Vagina (tissue), 2 donors: ENCODE measurements at regions not wholly inside any gene's neighbourhood (a gene's known extent, or its start where the extent isn't known, plus 50 kb on each side); places are given as distances from the start of the nearest gene placed in this dataset.
"Not testable (repeated sequence)": the region's sequence is repeated elsewhere in the genome, so short reads cannot be mapped to it uniquely, and the experiment has no call there.

Experiments
- DNase-seq, 2 donors: peaks; one replicate each; pipeline ENCODE4 v3.0.0-alpha.2; 2017; ENCODE audit errors: extremely low spot score in 2 of 2
- H3K27ac ChIP-seq: fragments of 200-600 bp; sonication (generic); one replicate; pipeline ENCODE4 v1.5.1; 2019
- H3K27me3 ChIP-seq: fragments of 200-600 bp; sonication (generic); one replicate; pipeline ENCODE4 v1.5.1; 2019
- H3K36me3 ChIP-seq, 2 donors: fragments of 200-600 bp; sonication (generic); one replicate each; pipeline ENCODE4 v1.5.1; 2017 to 2019
- H3K4me1 ChIP-seq: fragments of 200-600 bp; sonication (generic); one replicate; pipeline ENCODE4 v1.5.1; 2019
- H3K4me3 ChIP-seq, 2 donors: fragments of 200-600 bp; sonication (generic); 1 replicate in 1 of 2; 2 replicates in 1 of 2; pipeline ENCODE4 v1.5.1; 2016 to 2019
- H3K9me3 ChIP-seq: fragments of 200-600 bp; sonication (generic); one replicate; pipeline ENCODE4 v1.5.1; 2019
- POLR2A ChIP-seq, 2 donors: fragments of 450-650 bp; IDR thresholded peaks; one replicate each; pipeline ENCODE4 v1.6.1; 2017; ENCODE audit warnings: antibody characterized with exemption in 2 of 2, mild to moderate bottlenecking in 2 of 2, moderate library complexity in 2 of 2
- POLR2AphosphoS5 ChIP-seq, 2 donors: sonication (generic); formaldehyde crosslinking; IDR thresholded peaks; one replicate each; pipeline ENCODE4 v1.9.0; 2017; ENCODE audit warnings: antibody characterized with exemption in 2 of 2, mild to moderate bottlenecking in 2 of 2, low read depth in 1 of 2; ENCODE audit not compliant: insufficient read depth in 1 of 2
- intact Hi-C: fragments of 100-400 bp; cut with DNase I; formaldehyde crosslinking; loops from one replicate; pipeline ENCODE4 v1.15.1; 2023
- TF ChIP-seq, protein P1 (sequence below), 3 experiments: fragments of 450-650 bp in 2 of 3; fragments of 200-600 bp in 1 of 3; sonication (generic) in 1 of 3; IDR thresholded peaks; one replicate each; pipeline ENCODE4 v1.5.1; 2017 to 2019; ENCODE audit warnings: antibody characterized with exemption in 3 of 3, mild to moderate bottlenecking in 2 of 3, moderate library complexity in 2 of 3

DNA sequence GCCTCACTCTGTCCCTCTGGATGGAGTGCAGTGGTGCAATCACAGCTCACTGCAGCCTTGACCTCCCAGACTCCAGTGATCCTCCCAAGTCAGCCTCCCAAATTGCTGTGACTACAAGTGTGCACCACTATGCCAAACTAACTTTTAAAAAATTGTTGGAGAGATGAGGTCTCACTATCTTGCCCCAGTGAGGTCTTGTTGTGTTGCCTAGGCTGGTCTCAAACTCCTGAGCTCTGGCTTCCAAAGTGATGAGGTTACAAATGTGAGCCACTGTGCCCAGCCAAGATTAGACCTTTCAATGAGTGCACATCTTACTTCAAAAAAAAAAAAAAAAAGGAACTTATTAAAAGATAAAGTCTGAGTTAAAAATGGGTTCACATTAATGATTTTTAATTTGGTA is 1838.1 kb upstream of the DEFB115 start:
- no peaks in the 10 kb centered on the region for H3K4me1 ChIP-seq
- intact Hi-C loops = no loop called here
- DNase-seq = no peak

DNA sequence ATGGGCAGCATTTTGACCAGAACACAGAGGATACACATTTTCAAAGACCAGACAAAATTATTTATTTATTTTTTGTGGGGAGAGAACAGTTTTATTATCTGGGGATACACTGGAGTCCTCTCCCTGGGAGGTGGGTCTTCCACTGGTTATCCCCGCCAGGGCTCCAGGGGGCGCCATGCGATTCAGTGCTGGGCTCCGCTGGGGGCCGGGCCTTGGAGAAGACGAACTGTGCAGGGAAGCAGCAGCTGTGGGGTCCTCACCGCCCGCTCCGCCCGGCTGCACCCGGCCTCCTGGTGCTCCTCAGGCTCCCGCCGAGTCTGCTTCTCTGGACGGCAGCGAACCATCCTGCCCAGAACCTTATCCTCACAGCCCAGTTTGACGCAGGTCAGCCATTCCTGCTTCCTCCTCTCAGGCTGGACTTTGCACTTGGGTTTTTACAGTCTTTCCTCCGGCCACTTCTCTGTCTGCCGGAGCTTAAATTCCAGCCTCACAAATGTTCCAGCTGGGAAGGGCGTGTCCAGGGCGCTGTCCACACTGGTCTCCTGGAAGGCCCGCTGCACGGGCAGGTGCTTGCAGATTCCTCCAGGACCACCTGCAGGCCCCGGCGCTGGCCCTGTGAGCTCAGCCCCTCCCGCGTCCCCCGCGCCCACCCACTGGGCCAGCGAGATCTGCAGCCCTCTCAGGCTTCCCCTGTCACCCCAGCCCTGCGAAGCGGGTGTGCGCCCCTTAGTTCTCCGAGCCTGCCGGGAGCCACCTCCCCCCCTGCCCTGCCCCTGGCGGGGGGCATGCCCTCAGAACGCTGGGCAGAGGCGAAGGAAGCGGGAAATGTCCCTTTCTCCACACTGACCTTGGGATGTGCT is 1830.0 kb upstream of the DEFB115 start:
- no peaks in the 10 kb centered on the region for H3K4me1 ChIP-seq
- no peak overlapping the region for H3K4me3 ChIP-seq
- H3K27ac ChIP-seq = no peak overlapping the region
- TF ChIP-seq POLR2AphosphoS5 (IDR thresholded peaks at IDR 0.05; ENCODE audit: insufficient read depth in 1 of 2, low read depth in 1 of 2) (no peak), POLR2A (IDR thresholded peaks at IDR 0.05) (no peak)
- TF ChIP-seq, protein P1, sequence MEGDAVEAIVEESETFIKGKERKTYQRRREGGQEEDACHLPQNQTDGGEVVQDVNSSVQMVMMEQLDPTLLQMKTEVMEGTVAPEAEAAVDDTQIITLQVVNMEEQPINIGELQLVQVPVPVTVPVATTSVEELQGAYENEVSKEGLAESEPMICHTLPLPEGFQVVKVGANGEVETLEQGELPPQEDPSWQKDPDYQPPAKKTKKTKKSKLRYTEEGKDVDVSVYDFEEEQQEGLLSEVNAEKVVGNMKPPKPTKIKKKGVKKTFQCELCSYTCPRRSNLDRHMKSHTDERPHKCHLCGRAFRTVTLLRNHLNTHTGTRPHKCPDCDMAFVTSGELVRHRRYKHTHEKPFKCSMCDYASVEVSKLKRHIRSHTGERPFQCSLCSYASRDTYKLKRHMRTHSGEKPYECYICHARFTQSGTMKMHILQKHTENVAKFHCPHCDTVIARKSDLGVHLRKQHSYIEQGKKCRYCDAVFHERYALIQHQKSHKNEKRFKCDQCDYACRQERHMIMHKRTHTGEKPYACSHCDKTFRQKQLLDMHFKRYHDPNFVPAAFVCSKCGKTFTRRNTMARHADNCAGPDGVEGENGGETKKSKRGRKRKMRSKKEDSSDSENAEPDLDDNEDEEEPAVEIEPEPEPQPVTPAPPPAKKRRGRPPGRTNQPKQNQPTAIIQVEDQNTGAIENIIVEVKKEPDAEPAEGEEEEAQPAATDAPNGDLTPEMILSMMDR (IDR thresholded peaks at IDR 0.05) = no peak
- intact Hi-C loops = no loop called here
- no peak for DNase-seq
- H3K9me3 ChIP-seq = no peaks in the 10 kb centered on the region
- H3K36me3 ChIP-seq = no peaks in the 10 kb centered on the region
- no peaks in the 10 kb centered on the region for H3K27me3 ChIP-seq

More for the DNA sequence above, 1838.1 kb upstream of the DEFB115 start:
- Histone ChIP-seq H3K27me3 (no peaks in the 10 kb centered on the region), H3K27ac (no peak overlapping the region), H3K36me3 (no peaks in the 10 kb centered on the region), H3K9me3 (no peaks in the 10 kb centered on the region), H3K4me3 (no peak overlapping the region)
- TF ChIP-seq, protein P1 (IDR thresholded peaks at IDR 0.05) = no peak
- TF ChIP-seq POLR2A (IDR thresholded peaks at IDR 0.05) (no peak), POLR2AphosphoS5 (IDR thresholded peaks at IDR 0.05; ENCODE audit: insufficient read depth in 1 of 2, low read depth in 1 of 2) (no peak)

DNA sequence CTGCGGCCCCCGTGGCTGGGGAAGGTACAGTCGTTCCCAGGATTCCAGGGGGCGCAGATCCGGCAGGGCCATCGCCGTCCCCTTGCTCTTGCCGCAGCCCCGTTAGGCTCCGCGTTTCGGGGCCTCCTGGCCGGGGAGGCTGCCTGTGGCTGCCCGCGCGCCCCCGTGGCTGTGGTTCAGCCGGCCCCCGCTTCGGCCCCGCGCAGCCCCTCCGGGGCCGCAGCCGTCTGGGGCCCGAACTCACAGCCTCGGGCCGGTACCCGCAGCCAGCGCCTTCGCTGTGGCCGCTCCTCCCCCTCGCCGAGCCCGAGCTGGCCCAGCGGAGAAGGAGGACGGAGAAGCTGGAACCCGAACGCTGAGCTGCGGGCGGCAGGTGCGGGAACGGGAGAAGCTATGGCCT is 1826.9 kb upstream of the DEFB115 start:
- no peak for DNase-seq
- H3K9me3 ChIP-seq = no peaks in the 10 kb centered on the region
- intact Hi-C loops = no loop called here
- no peak overlapping the region for H3K27ac ChIP-seq
- no peaks in the 10 kb centered on the region for H3K36me3 ChIP-seq
- no peaks in the 10 kb centered on the region for H3K27me3 ChIP-seq
- no peaks in the 10 kb centered on the region for H3K4me1 ChIP-seq
- TF ChIP-seq POLR2A (IDR thresholded peaks at IDR 0.05) (no peak), POLR2AphosphoS5 (IDR thresholded peaks at IDR 0.05; ENCODE audit: insufficient read depth in 1 of 2, low read depth in 1 of 2) (no peak)
- TF ChIP-seq, protein P1 (IDR thresholded peaks at IDR 0.05) = no peak
- H3K4me3 ChIP-seq = no peak overlapping the region

DNA sequence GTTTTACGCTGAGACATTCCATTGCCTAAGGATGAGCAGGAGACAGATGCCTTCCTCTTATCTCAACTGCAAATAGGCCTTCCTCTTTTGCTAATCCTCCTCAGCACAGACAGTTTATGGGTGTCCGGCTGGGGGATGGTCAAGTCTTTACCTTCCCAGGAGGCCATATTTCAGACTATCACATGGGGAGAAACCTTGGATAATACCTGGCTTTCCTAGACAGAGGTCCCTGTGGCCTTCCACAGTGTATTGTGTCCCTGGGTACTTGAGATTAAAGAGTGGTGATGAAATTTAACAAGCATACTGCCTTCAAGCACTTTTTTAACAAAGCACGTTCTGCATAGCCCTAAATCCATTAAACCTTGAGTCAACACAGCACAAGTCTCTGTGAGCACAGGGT is 1816.7 kb upstream of the DEFB115 start:
- H3K9me3 ChIP-seq, intact Hi-C loops, H3K4me1 ChIP-seq, H3K36me3 ChIP-seq, H3K27me3 ChIP-seq, H3K27ac ChIP-seq, H3K4me3 ChIP-seq, DNase-seq: not testable (repeated sequence)

DNA sequence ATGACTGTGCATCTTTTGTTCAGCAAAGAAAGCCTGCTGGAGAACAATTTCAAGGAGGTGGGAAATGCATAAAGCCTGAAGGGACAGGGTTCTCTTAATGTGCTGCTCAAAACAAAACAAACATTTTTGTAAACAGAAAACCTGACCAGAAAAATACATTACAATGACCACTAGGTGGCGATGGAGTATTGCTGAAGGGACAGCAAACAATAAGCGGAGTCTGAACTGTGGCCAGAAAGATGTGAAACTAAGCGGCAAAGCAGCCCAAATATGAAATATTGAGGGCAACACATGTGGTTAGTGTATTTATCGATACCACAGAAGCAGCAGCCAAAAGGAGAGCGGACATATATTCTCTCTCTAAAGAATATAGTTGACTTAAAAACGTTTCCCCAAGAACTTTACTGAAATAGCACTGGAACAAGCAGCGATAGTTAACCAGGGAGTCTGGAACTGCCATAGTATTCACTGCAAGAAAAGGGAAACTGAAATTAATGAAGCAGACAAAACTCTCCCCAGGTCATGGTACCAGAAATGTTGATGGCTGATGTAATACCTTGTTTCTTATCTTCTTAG is 1814.2 kb upstream of the DEFB115 start:
- intact Hi-C loops, H3K36me3 ChIP-seq, H3K4me1 ChIP-seq, H3K27me3 ChIP-seq, H3K4me3 ChIP-seq, DNase-seq, H3K27ac ChIP-seq, H3K9me3 ChIP-seq: not testable (repeated sequence)
- TF ChIP-seq, protein P1 (IDR thresholded peaks at IDR 0.05) = peak in 1 of 3 experiments; percentile 11
